HCT116 (cell line): ENCODE measurements at regions not wholly inside any gene's neighbourhood (a gene's known extent, or its start where the extent isn't known, plus 50 kb on each side); places are given as distances from the start of the nearest gene placed in this dataset.

Experiments
- ATAC-seq: fragments of 200-7000 bp; cut with Tn5 transposase; 2 replicates; pipeline ENCODE4 v1.9.1; 2020; ENCODE audit warnings: mild to moderate bottlenecking, moderate library complexity
- BruUV-seq: library from RNA; stranded (reverse); fragments of 400-500 nt; replicated peaks from 2 replicates; lab custom pipeline; 2021; lab: Mats Ljungman, UMichigan
- CTCF ChIA-PET: fragments of 300-600 bp; sonication (Branson Sonifier 250); formaldehyde crosslinking; loops from one replicate; lab custom pipeline; 2021; ENCODE audit warnings: antibody characterized with exemption; lab: Charles Lee
- POLR2A ChIA-PET: fragments of 300-600, 350-600 bp; sonication (Branson Sonifier 250); formaldehyde crosslinking; loops from one replicate; lab custom pipeline; 2021; ENCODE audit warnings: antibody characterized with exemption; lab: Charles Lee
- RAD21 ChIA-PET, 2 experiments: fragments of 300-600 bp; sonication (Branson Sonifier 250); formaldehyde crosslinking; loops; one replicate each; lab custom pipeline; 2023; ENCODE audit warnings: low total read pairs in 2 of 2; ENCODE audit not compliant: uncharacterized antibody in 2 of 2, unreplicated experiment in 2 of 2, low non-redundant PET in 1 of 2; lab: Charles Lee
- DNase-seq: peaks from one replicate; pipeline ENCODE4 v3.0.0-alpha.2; 2010; ENCODE audit warnings: low read depth, low spot score
- H2AFZ ChIP-seq: fragments of 200-600 bp; shearing (Covaris generic), sonication (generic); 2 replicates; pipeline ENCODE4 v1.6.1; 2017; ENCODE audit warnings: low read depth, mixed run types, mixed read lengths, antibody characterized with exemption, low read length; ENCODE audit not compliant: poor library complexity, severe bottlenecking
- H3K27ac ChIP-seq: 2 replicates; pipeline ENCODE4 v1.5.1; 2012; ENCODE audit warnings: low read depth, low read length
- H3K27me3 ChIP-seq: fragments of 200-600 bp; sonication (generic); 2 replicates; pipeline ENCODE4 v1.6.1; 2016; ENCODE audit warnings: mixed run types, low read length, mixed read lengths; ENCODE audit not compliant: insufficient read depth
- H3K36me3 ChIP-seq, 2 experiments: fragments of 200-500 bp in 1 of 2; fragments of 200-600 bp in 1 of 2; sonication (Bioruptor generic) in 1 of 2; sonication (generic) in 1 of 2; 2 replicates each; pipeline versions ENCODE4 v1.5.1 to v1.6.1; 2014 to 2016; ENCODE audit warnings: low read length in 2 of 2, inconsistent platforms in 1 of 2, mixed read lengths in 1 of 2, mixed run types in 1 of 2; ENCODE audit not compliant: insufficient read depth in 2 of 2, control insufficient read depth in 1 of 2
- H3K4me1 ChIP-seq, 2 experiments: fragments of 200-600 bp in 1 of 2; sonication (generic) in 1 of 2; 2 replicates each; pipeline versions ENCODE4 v1.5.1 to v1.6.1; 2012 to 2017; ENCODE audit warnings: low read length in 2 of 2, inconsistent platforms in 1 of 2, mild to moderate bottlenecking in 1 of 2, mixed read lengths in 1 of 2, mixed run types in 1 of 2, moderate library complexity in 1 of 2; ENCODE audit not compliant: insufficient read depth in 2 of 2, control insufficient read depth in 1 of 2
- H3K4me2 ChIP-seq: fragments of 200-600 bp; sonication (generic); 2 replicates; pipeline ENCODE4 v1.6.1; 2017; ENCODE audit warnings: mixed run types, low read length, mixed read lengths
- H3K4me3 ChIP-seq, 2 experiments: fragments of 200-600 bp in 1 of 2; sonication (generic) in 1 of 2; replicated peaks in 1 of 2; 2 replicates each; pipeline ENCODE4 v1.5.1; 2011 to 2016; ENCODE audit warnings: low read length in 2 of 2, control low read depth in 1 of 2, low read depth in 1 of 2, mild to moderate bottlenecking in 1 of 2, mixed read lengths in 1 of 2, mixed run types in 1 of 2
- H3K79me2 ChIP-seq: fragments of 200-600 bp; sonication (generic); 2 replicates; pipeline ENCODE4 v1.6.1; 2017; ENCODE audit warnings: mild to moderate bottlenecking, mixed run types, low read length, moderate library complexity, mixed read lengths; ENCODE audit not compliant: insufficient read depth
- H3K9ac ChIP-seq: fragments of 200-600 bp; sonication (generic); 2 replicates; pipeline ENCODE4 v1.6.1; 2016; ENCODE audit warnings: low read length, mixed read lengths
- H3K9me2 ChIP-seq: fragments of 200-600 bp; sonication (generic), shearing (Covaris generic); 2 replicates; pipeline ENCODE4 v1.6.1; 2017; ENCODE audit warnings: mixed run types, mild to moderate bottlenecking, moderate library complexity; ENCODE audit not compliant: insufficient read depth
- H3K9me3 ChIP-seq, 2 experiments: fragments of 200-500 bp in 1 of 2; fragments of 200-600 bp in 1 of 2; sonication (Bioruptor generic) in 1 of 2; sonication (generic) in 1 of 2; 2 replicates each; pipeline ENCODE4 v1.6.1; 2014 to 2017; ENCODE audit warnings: low read length in 2 of 2, mixed read lengths in 2 of 2, inconsistent platforms in 1 of 2, low read depth in 1 of 2, mild to moderate bottlenecking in 1 of 2, mixed run types in 1 of 2, moderate library complexity in 1 of 2; ENCODE audit not compliant: control insufficient read depth in 1 of 2, insufficient read depth in 1 of 2
- H4K20me1 ChIP-seq: fragments of 200-600 bp; sonication (generic), shearing (Covaris generic); 2 replicates; pipeline ENCODE4 v1.6.1; 2017; ENCODE audit warnings: mixed run types, mild to moderate bottlenecking, moderate library complexity; ENCODE audit not compliant: insufficient read depth
- CBX3 ChIP-seq: IDR thresholded peaks from 2 replicates; pipeline ENCODE4 v1.6.1; 2012; ENCODE audit warnings: low read depth
- CEBPB ChIP-seq: IDR thresholded peaks from 2 replicates; pipeline ENCODE4 v1.6.1; 2012; ENCODE audit warnings: low read depth
- FOSL1 ChIP-seq: IDR thresholded peaks from 2 replicates; pipeline ENCODE4 v1.6.1; 2012; ENCODE audit warnings: low read depth
- POLR2A ChIP-seq: IDR thresholded peaks from 2 replicates; pipeline ENCODE4 v1.7.0; 2011; ENCODE audit warnings: borderline replicate concordance; ENCODE audit not compliant: insufficient read depth, insufficient read length; ENCODE audit errors: extremely low read depth
- POLR2AphosphoS5 ChIP-seq: IDR thresholded peaks from 2 replicates; pipeline ENCODE4 v1.6.1; 2011; ENCODE audit warnings: mild to moderate bottlenecking, low read depth, low read length, moderate library complexity
- SP1 ChIP-seq: IDR thresholded peaks from 2 replicates; pipeline ENCODE4 v1.6.1; 2012; ENCODE audit warnings: low read depth
- SRF ChIP-seq: IDR thresholded peaks from 2 replicates; pipeline ENCODE4 v1.6.1; 2012; ENCODE audit warnings: low read depth
- TCF7L2 ChIP-seq: IDR thresholded peaks from 2 replicates; pipeline ENCODE4 v1.7.0; 2011; ENCODE audit warnings: borderline replicate concordance, inconsistent platforms; ENCODE audit not compliant: insufficient read depth, insufficient read length; ENCODE audit errors: extremely low read depth
- YY1 ChIP-seq: IDR thresholded peaks from 2 replicates; pipeline ENCODE4 v1.6.1; 2011; ENCODE audit warnings: low read length, low read depth, moderate library complexity, mild to moderate bottlenecking; ENCODE audit not compliant: insufficient replicate concordance; ENCODE audit errors: extremely low read depth
- ZFX ChIP-seq: fragments of 450-650 bp; IDR thresholded peaks from 2 replicates; pipeline ENCODE4 v1.6.1; 2017
- ZNF274 ChIP-seq: fragments of 200-500 bp; sonication (Bioruptor generic); IDR thresholded peaks from 2 replicates; pipeline ENCODE4 v1.6.1; 2014; ENCODE audit warnings: mild to moderate bottlenecking, low read depth, low read length, inconsistent platforms
- intact Hi-C: fragments of 100-400 bp; cut with micrococcal nuclease; formaldehyde crosslinking; loops from 2 replicates; pipeline ENCODE4 v1.10.0; 2022
- TF ChIP-seq, protein P1 (sequence below): IDR thresholded peaks from 2 replicates; pipeline ENCODE4 v1.6.1; 2012

DNA sequence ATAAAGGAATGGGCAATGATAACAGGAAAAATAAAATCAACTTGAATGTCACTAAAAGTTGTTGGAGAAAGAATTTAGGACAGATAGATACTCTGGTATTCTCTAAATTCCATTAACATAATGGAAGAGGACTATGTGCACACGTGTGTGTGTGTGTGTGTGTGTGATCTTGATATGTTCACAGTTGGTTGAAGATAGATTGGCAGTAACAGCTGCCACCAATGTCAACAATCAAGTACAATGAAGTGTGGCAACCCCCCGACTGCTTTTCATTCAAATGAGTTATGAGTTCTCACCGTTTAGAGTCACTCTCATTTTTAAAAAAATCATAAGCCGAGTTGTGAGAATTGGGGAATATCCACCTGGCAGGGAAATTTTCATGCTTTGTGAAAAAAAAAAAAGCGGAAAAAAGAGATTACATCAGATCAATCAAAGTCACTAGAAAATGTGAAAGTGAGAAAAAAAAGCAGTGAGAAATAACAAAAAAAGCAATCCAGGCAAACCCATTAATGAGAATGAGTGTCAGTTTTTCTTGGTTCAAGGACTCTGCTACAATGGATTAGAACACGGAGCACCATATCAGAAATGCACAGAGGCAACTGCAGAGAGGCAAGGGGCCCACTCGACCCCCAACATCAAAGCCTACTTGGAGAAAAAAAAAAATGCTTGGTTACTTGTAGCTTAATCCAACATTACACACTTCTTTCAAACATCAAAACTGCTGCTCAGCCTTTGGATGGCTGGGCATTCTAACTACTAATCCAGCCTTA lies 414.9 kb upstream of the PITX2 start (continued):
- TF ChIP-seq, protein P1, sequence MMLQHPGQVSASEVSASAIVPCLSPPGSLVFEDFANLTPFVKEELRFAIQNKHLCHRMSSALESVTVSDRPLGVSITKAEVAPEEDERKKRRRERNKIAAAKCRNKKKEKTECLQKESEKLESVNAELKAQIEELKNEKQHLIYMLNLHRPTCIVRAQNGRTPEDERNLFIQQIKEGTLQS: no peak
- TF ChIP-seq SRF: no peak
- TF ChIP-seq YY1: no peak
- TF ChIP-seq FOSL1: no peak
- TF ChIP-seq ZNF274: no peak
- TF ChIP-seq CEBPB: no peak
- no peak for TF ChIP-seq ZFX
- no peak for TF ChIP-seq CBX3
- TF ChIP-seq POLR2A: no peak
- no peak for TF ChIP-seq POLR2AphosphoS5
- TF ChIP-seq TCF7L2: no peak
- TF ChIP-seq SP1: no peak

DNA sequence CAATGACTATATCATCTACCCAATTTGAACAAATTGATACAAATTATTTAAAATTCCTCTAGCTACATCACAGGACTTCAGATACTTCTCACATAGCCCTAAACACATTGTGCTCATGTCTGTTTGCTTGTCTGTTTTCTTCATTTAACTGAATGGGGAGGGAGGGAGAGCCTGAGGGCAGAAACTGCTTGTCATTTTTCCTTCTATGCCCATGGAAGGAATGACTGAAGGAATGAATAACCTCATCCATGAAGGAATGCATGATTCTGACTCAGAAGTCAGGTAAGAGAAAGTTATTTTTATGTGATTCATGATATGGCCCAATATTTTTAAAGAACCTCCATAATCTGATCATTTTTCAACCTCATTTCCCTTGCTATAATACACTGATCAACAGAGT lies 418.0 kb upstream of the PITX2 start:
- ChIA-PET RAD21 (no interaction called here), CTCF (no interaction called here)
- BruUV-seq: no TSS peak

More for the DNA sequence above, 418.0 kb upstream of the PITX2 start:
- DNase-seq (no peak), ATAC-seq (no peak)
- H3K79me2 ChIP-seq: no peaks in the 10 kb centered on the region
- H3K27me3 ChIP-seq: no peaks in the 10 kb centered on the region
- H3K4me3 ChIP-seq: no peak overlapping the region
- no peaks in the 10 kb centered on the region; the same call in 1 of the 2 replicates for H3K9me2 ChIP-seq
- H3K4me1 ChIP-seq: no peaks in the 10 kb centered on the region
- no peaks in the 10 kb centered on the region for H3K36me3 ChIP-seq
- H3K27ac ChIP-seq: no peak overlapping the region
- TF ChIP-seq ZFX (no peak), FOSL1 (no peak)
- H4K20me1 ChIP-seq: no peaks in the 10 kb centered on the region
- no peak overlapping the region for H2AFZ ChIP-seq
- POLR2A ChIA-PET: no interaction called here
- no peaks in the 10 kb centered on the region for H3K9me3 ChIP-seq
- no peak overlapping the region for H3K9ac ChIP-seq
- intact Hi-C loops: no loop called here
- H3K4me2 ChIP-seq: no peak overlapping the region
